HS-5 (cell line): ENCODE measurements at regions not wholly inside any gene's neighbourhood (a gene's known extent, or its start where the extent isn't known, plus 50 kb on each side); places are given as distances from the start of the nearest gene placed in this dataset.

Experiments used
- DNase-seq: peaks from one replicate; pipeline ENCODE4 v3.0.0-alpha.2; 2012; ENCODE audit warnings: low read depth

DNA sequence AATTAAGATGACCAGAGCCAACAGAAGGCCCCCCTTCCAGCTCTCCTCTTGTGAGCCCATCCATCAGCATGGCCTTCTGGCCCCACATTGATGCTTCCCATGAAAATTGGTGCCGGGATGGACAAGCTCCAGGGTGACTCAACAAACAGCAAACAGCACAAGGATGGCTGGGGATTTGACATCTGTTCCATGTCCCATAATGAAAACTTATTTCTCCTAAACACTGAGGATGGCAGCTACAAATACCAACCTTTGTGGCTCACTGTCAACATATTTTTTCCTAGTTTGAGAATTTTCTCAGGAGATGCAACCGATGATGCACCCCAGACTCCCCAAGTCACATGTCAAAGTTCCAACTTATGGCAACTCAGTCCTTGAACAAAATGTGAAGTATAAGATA, 169.6 kb upstream of the SIX2 start:
- no peak for DNase-seq

DNA sequence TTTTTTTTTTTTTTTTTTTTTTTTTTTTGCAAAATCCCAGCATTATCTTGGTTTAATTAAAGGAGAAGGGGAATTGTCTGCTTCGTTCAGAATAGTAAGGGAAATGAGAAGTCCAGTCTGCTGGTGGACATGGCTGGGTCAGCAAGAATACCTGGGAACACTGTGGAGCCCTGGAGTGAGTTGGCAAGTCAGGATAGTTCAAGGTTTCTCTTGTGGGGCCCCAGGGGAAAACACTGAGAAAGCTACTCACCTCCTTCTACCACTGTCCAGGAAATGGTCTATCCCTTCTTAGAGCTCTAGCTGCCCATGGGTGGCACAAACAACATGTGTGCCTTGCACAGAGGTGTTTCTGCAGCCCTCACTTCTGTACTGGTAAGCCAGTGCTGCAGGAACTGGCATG, 169.1 kb upstream of the SIX2 start:
- no peak for DNase-seq

DNA sequence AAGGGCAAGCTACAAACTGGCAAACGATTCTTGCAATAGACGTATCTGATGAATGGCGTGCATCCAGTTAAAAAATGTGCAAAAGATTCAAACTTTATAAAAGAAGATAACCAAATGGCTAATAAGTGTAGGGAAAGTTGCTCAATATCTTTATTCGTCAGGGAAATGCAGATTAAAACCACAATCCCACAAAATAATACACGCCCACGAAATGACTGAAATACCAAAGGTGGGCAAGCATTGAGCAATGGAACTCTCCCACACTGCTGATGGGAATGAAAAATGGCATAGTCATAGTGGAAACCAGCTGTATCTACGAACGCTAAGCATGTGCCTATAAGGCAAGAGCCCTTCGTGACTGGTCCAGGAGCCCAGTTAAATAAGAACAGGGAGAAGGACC, 168.6 kb upstream of the SIX2 start:
- DNase-seq = peak; percentile 94

- no peak for DNase-seq
Measured at GRCh38 chr2:45176390-45176789, 167.1 kb upstream of the SIX2 start.

- DNase-seq = peak; percentile 95
Measured at GRCh38 chr2:45173513-45173912, 164.3 kb upstream of the SIX2 start.

- no peak for DNase-seq
Measured at GRCh38 chr2:45172760-45173392, 163.6 kb upstream of the SIX2 start.

- no peak for DNase-seq
Measured at GRCh38 chr2:45172142-45172541, 162.9 kb upstream of the SIX2 start.

- no peak for DNase-seq
Measured at GRCh38 chr2:45171136-45171501, 161.9 kb upstream of the SIX2 start.

- no peak for DNase-seq
Measured at GRCh38 chr2:45170191-45171135, 161.2 kb upstream of the SIX2 start.

DNA sequence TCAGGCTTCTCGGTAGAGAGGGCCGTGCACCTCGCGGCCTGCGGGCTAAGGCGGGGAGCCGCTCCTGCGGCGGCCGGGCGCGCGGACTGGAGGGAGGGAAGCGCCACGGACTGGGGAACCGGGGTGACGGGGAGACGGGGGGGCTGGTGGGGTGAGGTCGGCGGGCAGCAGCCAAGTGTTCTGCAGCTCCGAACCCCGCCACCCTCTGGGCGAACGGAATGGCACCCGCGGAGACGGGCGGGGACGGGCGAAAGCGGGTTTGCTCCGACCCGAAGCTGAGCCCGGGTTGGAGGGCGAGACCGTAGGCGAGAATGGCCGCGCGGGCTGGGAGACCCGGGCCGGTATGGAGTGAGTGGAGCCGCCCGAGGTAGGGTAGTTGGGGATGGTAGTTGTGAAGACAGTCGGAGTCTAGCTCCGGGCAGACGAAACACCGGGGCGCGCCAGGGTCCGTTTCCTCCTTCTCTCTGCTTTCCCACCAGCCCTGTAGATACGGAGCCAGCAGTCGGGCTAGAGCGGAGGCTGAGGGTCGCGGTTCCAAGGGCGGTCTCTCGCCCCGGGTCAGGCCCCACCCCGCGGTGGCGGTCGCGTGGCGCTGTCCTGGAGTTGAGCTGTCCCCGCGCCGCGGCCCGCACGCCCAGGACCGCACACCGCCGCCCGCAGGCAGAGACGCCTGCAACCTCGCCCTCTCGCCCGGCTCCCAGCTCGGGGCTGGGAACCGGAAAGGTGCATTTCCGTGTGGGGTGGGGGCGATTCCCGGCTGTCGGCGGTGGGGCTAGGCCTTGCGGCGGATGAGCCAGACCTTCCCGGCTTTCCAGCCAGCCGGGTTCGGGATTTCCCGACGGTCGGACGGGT, 160.3 kb upstream of the SIX2 start:
- DNase-seq = no peak

DNA sequence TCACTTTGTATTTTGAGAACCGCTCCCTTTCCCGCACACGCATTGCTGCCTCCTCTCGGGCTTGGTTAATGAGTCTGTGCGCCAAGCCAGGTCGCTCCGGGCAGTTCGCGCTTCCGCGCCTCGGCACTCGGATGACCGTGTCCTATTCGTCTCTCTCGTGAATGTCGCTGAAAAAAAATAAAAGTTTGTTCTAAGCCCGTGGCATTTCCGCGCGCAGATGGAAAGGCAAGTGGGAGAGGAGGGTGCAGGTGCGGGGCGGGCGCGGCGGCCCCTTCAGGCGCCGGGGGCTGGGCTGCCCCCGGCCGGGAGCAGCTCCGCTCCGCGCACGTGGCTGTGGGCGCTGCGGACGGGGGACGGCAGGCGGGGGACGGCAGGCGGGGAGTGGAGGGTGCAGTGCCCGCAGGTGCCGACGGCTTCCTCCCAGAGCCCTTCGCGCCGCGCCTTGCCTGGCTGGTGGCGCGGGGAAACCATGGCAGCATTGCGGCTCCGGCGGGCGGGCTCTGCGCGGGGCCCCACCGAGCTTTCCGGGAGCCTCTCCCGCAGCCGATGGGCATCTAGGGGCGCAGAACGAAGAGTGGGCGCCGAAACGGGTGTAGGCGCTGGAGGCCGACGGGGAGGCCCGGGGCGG, 159.6 kb upstream of the SIX2 start:
- no peak for DNase-seq

DNA sequence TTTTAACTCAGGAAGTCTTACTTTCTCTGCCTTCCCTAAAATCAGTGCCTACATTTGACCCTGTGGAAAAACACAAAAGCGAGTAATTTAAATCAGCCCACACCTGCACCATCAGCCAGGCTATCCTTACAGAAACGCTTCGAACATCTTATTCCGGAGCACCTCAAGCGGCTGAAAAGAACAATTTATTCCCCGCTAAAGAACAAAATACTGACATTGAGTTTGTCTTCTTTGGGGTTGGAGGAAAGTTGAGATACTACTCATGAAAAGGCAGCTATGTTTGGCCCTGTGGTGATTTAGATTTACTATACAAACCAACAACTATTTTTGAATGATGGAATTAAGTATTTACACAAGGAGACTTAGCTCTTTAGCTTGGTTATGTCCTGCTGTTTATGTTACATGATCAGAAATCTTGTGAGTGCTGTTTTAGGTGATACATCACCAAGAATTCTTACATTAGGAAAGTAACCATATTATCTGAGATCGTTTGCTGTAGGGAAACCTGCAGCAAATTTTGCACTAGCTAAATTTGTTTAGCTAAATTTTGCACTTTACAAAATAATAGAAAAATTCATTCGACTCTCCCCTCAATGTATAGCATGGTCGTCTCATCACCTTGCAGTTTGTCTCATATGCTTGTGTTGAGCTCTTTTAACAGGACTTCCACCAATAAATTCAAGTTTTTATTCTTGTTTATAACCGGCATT, 158.8 kb upstream of the SIX2 start:
- no peak for DNase-seq

GRCh38 chr2:45166229-45166890, 157.1 kb upstream of the SIX2 start:
- DNase-seq = no peak

- DNase-seq = no peak
Measured at GRCh38 chr2:45162711-45163110, 153.5 kb upstream of the SIX2 start.

GRCh38 chr2:45156605-45157004, 147.4 kb upstream of the SIX2 start:
- DNase-seq = no peak

GRCh38 chr2:45154606-45155155, 145.4 kb upstream of the SIX2 start:
- DNase-seq = no peak

GRCh38 chr2:45154144-45154543, 144.9 kb upstream of the SIX2 start:
- DNase-seq = no peak

DNA sequence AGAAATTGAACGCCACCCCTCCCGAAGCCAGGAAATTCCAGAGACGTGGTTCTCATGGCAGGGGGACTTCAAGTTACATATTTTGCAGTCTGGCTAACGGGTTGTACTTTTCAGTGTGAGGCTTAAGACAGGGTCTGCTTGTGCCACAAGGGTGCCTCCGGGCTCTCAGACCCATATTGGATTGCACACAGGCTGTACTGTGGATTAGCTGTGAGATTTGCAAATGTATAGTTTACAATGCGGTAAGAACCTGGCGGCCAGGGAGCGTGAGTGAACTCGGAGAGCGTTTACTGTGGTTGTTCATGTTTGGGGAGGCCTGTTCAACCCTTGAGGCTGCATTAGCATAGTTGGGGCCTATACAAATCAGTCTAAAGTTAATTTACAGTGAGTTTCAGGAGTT, 143.9 kb upstream of the SIX2 start:
- no peak for DNase-seq

DNA sequence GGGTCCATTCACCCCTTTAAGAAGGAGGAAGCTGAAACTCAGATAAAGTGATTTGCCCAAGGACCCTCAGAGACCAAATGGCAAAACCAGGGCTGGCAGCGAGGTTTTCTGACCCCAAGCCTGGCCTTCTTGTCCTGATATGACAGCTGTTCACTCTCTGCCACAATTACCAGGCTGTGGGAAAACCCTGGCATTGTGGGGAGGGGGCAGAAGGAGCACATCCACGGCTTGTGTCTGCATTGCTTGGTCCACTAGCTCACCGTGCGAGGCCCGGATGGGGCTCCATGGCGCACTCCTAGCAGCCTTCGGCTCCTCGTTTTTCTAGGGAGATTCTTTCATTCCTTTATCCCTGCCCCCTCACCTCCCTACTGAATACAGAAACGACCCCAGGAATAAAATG, 143.4 kb upstream of the SIX2 start:
- DNase-seq = no peak

DNA sequence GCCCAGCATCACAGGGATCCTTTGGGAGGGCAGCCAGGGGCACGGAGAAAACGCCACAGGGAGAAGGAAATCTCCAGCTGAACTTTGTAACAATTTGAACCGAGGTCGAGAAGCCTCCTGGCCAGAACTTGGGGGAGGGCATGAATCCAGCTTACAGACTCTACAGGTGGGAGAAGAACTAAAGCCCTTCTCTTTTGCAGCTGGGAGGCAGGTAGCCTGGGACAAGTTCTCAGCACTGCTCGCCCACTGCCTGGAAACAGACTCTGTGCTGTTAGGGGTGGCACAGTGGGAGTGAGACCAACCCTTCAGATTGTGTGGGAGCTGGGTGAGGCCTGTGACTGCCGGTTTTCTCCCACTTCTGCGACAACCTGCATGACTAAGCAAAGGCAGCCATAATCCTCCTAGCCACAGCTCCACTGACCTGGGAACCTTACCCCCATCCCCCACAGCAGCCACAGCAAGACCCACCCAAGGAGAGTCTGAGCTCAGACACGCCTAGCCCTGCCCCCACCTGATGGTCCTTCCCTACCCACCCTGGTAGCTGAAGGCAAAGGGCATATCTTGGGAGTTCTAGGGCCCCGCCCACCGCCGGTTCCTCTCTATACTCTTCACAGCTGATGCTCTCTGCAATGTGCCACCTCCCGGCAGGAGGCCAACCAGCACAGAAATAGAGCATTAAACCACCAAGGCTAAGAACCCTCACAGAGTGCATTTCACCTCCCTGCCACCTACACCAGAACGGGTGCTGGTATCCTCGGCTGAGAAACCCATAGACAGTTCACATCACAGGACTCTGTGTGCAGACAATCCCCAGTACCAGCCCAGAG, 136.0 kb upstream of the SIX2 start:
- no peak for DNase-seq
